Endodermal cell (in vitro differentiated cells): ENCODE measurements at regions not wholly inside any gene's neighbourhood (a gene's known extent, or its start where the extent isn't known, plus 50 kb on each side); places are given as distances from the start of the nearest gene placed in this dataset.

Experiments
- DNase-seq: peaks from one replicate; pipeline ENCODE4 v3.0.0-alpha.2; 2017
- H3K27ac ChIP-seq: 2 replicates; pipeline ENCODE4 v1.5.1; 2013; ENCODE audit warnings: mild to moderate bottlenecking, low read depth, low read length, moderate library complexity
- H3K27me3 ChIP-seq: 2 replicates; pipeline ENCODE4 v1.6.1; 2013; ENCODE audit warnings: mild to moderate bottlenecking, low read length, moderate library complexity; ENCODE audit not compliant: insufficient read depth, control insufficient read depth, poor library complexity, severe bottlenecking
- H3K36me3 ChIP-seq: 2 replicates; pipeline ENCODE4 v1.7.0; 2013; ENCODE audit warnings: mild to moderate bottlenecking, low read length, moderate library complexity; ENCODE audit not compliant: control insufficient read depth, insufficient read depth
- H3K4me1 ChIP-seq: one replicate; pipeline ENCODE4 v1.7.0; 2013; ENCODE audit warnings: low read length; ENCODE audit not compliant: control insufficient read depth, insufficient read depth
- H3K4me3 ChIP-seq: 2 replicates; pipeline ENCODE4 v1.5.1; 2013; ENCODE audit warnings: mild to moderate bottlenecking, low read length, moderate library complexity
- H3K9ac ChIP-seq: 2 replicates; pipeline ENCODE4 v1.6.1; 2013; ENCODE audit warnings: mild to moderate bottlenecking, low read length, moderate library complexity; ENCODE audit not compliant: poor library complexity, severe bottlenecking; ENCODE audit errors: extremely low read depth
- H3K9me3 ChIP-seq: 2 replicates; pipeline ENCODE4 v1.6.1; 2013; ENCODE audit warnings: mild to moderate bottlenecking, low read length, moderate library complexity; ENCODE audit not compliant: control insufficient read depth
- H3K27ac Mint-ChIP-seq: 2 replicates; pipeline ENCODE4 v1.8.0; 2020; ENCODE audit warnings: mixed read lengths
- H3K27me3 Mint-ChIP-seq: 2 replicates; pipeline ENCODE4 v1.8.0; 2021; ENCODE audit warnings: mild to moderate bottlenecking, mixed read lengths; ENCODE audit not compliant: insufficient read depth
- H3K36me3 Mint-ChIP-seq: 2 replicates; pipeline ENCODE4 v1.8.0; 2020; ENCODE audit warnings: low read depth, mixed read lengths
- H3K4me1 Mint-ChIP-seq: 2 replicates; pipeline ENCODE4 v1.8.0; 2020; ENCODE audit warnings: mixed read lengths
- H3K4me3 Mint-ChIP-seq: 2 replicates; pipeline ENCODE4 v1.8.0; 2020; ENCODE audit warnings: mild to moderate bottlenecking, moderate library complexity, mixed read lengths
- H3K9me3 Mint-ChIP-seq: 2 replicates; pipeline ENCODE4 v1.8.0; 2020; ENCODE audit warnings: mild to moderate bottlenecking, mixed read lengths
- CTCF ChIP-seq: fragments of 200-600 bp; sonication (generic); conservative IDR thresholded peaks from 2 replicates; pipeline ENCODE4 v1.5.0; 2021; ENCODE audit warnings: antibody characterized with exemption, mild to moderate bottlenecking
- WGBS, 2 experiments: methylation state at CpG; one replicate each; pipeline versions ENCODE4 v1.1.5 to v1.1.7; 2013; ENCODE audit warnings: missing lambda C conversion rate in 2 of 2, mixed read lengths in 1 of 2; ENCODE audit not compliant: insufficient coverage in 1 of 2, insufficient read length in 1 of 2; 5-methylcytosine and 5-hydroxymethylcytosine counted together

- Mint-ChIP-seq H3K27ac (no peak overlapping the region), H3K36me3 (no peaks in the 10 kb centered on the region), H3K27me3 (no peaks in the 10 kb centered on the region), H3K9me3 (no peaks in the 10 kb centered on the region), H3K4me3 (no peak overlapping the region), H3K4me1 (peaks cover 55% of the 10 kb centered on the region)
- no peak overlapping the region for H3K27ac ChIP-seq
- 91 to 100% methylated on average over 2 to 5 of the region's 5 CpGs for WGBS, 2 experiments
- TF ChIP-seq CTCF, result no peak
- no peak overlapping the region for H3K4me3 ChIP-seq
- peaks cover 36% of the 10 kb centered on the region for H3K4me1 ChIP-seq
- peaks cover 4% of the 10 kb centered on the region for H3K9me3 ChIP-seq
- DNase-seq, result peak; percentile 67
- H3K9ac ChIP-seq, result no peak overlapping the region
- no peaks in the 10 kb centered on the region for H3K36me3 ChIP-seq
- H3K27me3 ChIP-seq, result no peaks in the 10 kb centered on the region
Measured at GRCh38 chr17:13922885-13923284, 146.4 kb upstream of the COX10 start.

DNA sequence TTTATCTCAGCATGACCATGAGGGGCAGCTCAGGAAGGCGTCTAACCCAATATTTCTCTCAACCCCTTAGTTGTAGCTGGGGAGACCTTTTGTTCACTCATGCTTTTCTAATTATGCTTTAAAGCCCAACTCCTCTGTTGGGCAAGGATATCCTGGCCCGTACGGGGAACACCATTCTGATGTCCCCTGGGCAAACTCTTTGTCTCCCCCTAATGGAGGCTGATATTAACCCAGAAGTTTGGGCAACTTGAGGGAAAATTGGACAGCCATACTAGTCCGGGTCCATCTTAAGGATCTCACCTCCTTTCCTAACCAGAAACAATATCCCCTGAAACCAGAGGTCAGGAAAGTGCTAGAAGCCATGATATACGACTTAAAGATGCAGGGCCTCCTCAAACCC is 143.7 kb upstream of the COX10 start:
- 95% methylated on average over 3 to 5 of the region's 5 CpGs for WGBS, 2 experiments
- Histone ChIP-seq H3K4me3 (no peak overlapping the region), H3K9ac (no peak overlapping the region), H3K36me3 (no peaks in the 10 kb centered on the region), H3K4me1 (peaks cover 17% of the 10 kb centered on the region), H3K27me3 (no peaks in the 10 kb centered on the region), H3K27ac (no peak overlapping the region), H3K9me3 (peaks cover 20% of the 10 kb centered on the region)
- Mint-ChIP-seq H3K4me1 (peaks cover 37% of the 10 kb centered on the region), H3K27me3 (no peaks in the 10 kb centered on the region), H3K9me3 (peaks cover 3% of the 10 kb centered on the region), H3K36me3 (no peaks in the 10 kb centered on the region), H3K27ac (no peak overlapping the region), H3K4me3 (no peak overlapping the region)
- peak; percentile 57 for TF ChIP-seq CTCF
- no peak for DNase-seq

DNA sequence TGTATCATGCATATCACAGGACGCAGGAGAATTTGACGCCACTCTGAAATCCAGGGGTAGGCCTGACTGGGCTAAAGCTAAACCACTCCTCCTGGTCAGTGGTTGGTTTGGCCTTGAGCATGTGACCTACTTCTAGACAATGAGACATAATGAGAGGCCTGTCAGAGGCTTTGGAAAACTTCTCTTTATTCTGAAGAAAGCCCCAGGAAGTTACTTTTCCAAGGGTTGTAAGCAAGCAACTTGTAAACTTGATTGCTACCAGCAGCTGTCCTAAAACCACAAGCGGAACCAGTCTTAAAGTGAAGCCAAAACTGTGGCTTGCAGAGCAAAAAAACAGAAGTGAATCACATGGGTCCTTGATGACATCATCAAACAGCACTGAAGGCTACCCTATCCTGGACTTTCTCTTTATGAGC is 138.2 kb upstream of the COX10 start:
- Histone ChIP-seq H3K9me3 (peaks cover 50% of the 10 kb centered on the region), H3K36me3 (no peaks in the 10 kb centered on the region), H3K27ac (no peak overlapping the region), H3K4me1 (peaks cover 5% of the 10 kb centered on the region), H3K9ac (no peak overlapping the region), H3K27me3 (no peaks in the 10 kb centered on the region), H3K4me3 (peak overlapping the region; percentile 44)
- no peak for TF ChIP-seq CTCF
- H3K36me3 Mint-ChIP-seq, result no peaks in the 10 kb centered on the region
- H3K27me3 Mint-ChIP-seq, result peaks cover 3% of the 10 kb centered on the region
- DNase-seq, result no peak
- 91% methylated on average over 3 of the region's 3 CpGs; no CpG with 5 or more reads in 1 of the 2 experiments for WGBS, 2 experiments
- H3K27ac Mint-ChIP-seq, result no peak overlapping the region
- no peak overlapping the region for H3K4me3 Mint-ChIP-seq
- H3K9me3 Mint-ChIP-seq, result peaks cover 18% of the 10 kb centered on the region
- peaks cover 17% of the 10 kb centered on the region for H3K4me1 Mint-ChIP-seq
